ENCODE measurements at regions not wholly inside any gene's neighbourhood (a gene's known extent, or its start where the extent isn't known, plus 50 kb on each side); places are given as distances from the start of the nearest gene placed in this dataset.
"Not testable (repeated sequence)": the region's sequence is repeated elsewhere in the genome, so short reads cannot be mapped to it uniquely, and the experiment has no call there.

GRCh38 chr20:24836661-24837299 is 112.3 kb upstream of the CST7 start:
- DNase-seq (ENCODE audit: low spot score) = no peak

- peak; percentile 91 for DNase-seq (ENCODE audit: low spot score)
These were observed 111.2 kb upstream of the CST7 start for GRCh38 chr20:24837781-24838450.

GRCh38 chr20:24838546-24839535 is 110.2 kb upstream of the CST7 start:
- peak; percentile 78 for DNase-seq (ENCODE audit: low spot score)

GRCh38 chr20:24840121-24840713 is 108.9 kb upstream of the CST7 start:
- no peak for DNase-seq (ENCODE audit: low spot score)

- DNase-seq (ENCODE audit: low spot score) = no peak
These were observed 106.7 kb upstream of the CST7 start for GRCh38 chr20:24842274-24842917.

- peak; percentile 3 for DNase-seq (ENCODE audit: low spot score)
These were observed 106.0 kb upstream of the CST7 start for GRCh38 chr20:24842918-24843715.

- no peak for DNase-seq (ENCODE audit: low spot score)
These were observed 98.9 kb upstream of the CST7 start for GRCh38 chr20:24850176-24850575.

GRCh38 chr20:24851346-24852019 is 97.6 kb upstream of the CST7 start:
- DNase-seq (ENCODE audit: low spot score) = no peak

GRCh38 chr20:24853916-24854315 is 95.2 kb upstream of the CST7 start:
- no peak for DNase-seq (ENCODE audit: low spot score)

GRCh38 chr20:24855848-24856247 is 93.2 kb upstream of the CST7 start:
- DNase-seq (ENCODE audit: low spot score) = no peak

GRCh38 chr20:24858500-24858899 is 90.6 kb upstream of the CST7 start:
- not testable (repeated sequence) for DNase-seq (ENCODE audit: low spot score)

GRCh38 chr20:24859539-24859938 is 89.5 kb upstream of the CST7 start:
- DNase-seq (ENCODE audit: low spot score) = no peak

- no peak for DNase-seq (ENCODE audit: low spot score)
These were observed 86.9 kb upstream of the CST7 start for GRCh38 chr20:24862186-24862585.

- DNase-seq (ENCODE audit: low spot score) = no peak
These were observed 86.5 kb upstream of the CST7 start for GRCh38 chr20:24862606-24863005.

GRCh38 chr20:24863356-24863755 is 85.7 kb upstream of the CST7 start:
- DNase-seq (ENCODE audit: low spot score) = no peak

- no peak for DNase-seq (ENCODE audit: low spot score)
These were observed 83.1 kb upstream of the CST7 start for GRCh38 chr20:24866008-24866407.

- no peak for DNase-seq (ENCODE audit: low spot score)
These were observed 82.3 kb upstream of the CST7 start for GRCh38 chr20:24866742-24867141.

- DNase-seq (ENCODE audit: low spot score) = no peak
These were observed 81.5 kb upstream of the CST7 start for GRCh38 chr20:24867556-24867955.

GRCh38 chr20:24868396-24868927 is 80.6 kb upstream of the CST7 start:
- DNase-seq (ENCODE audit: low spot score) = no peak

- no peak for DNase-seq (ENCODE audit: low spot score)
These were observed 80.1 kb upstream of the CST7 start for GRCh38 chr20:24868959-24869358.

All from kidney capillary endothelial cell (primary cell).